ENCODE measurements at regions not wholly inside any gene's neighbourhood (a gene's known extent, or its start where the extent isn't known, plus 50 kb on each side); places are given as distances from the start of the nearest gene placed in this dataset.

GRCh38 chrX:35675151-35675550 lies 123.0 kb upstream of the MAGEB16 start:
- TF ChIP-seq CTCF (IDR thresholded peaks at IDR 0.05; ENCODE audit: insufficient read depth, missing control alignments), result no peak
- FAIRE-seq (no peak), DNase-seq (ENCODE audit: insufficient read length, low spot score) (no peak)

- DNase-seq (ENCODE audit: insufficient read length, low spot score) (no peak), FAIRE-seq (no peak)
- TF ChIP-seq CTCF (IDR thresholded peaks at IDR 0.05; ENCODE audit: insufficient read depth, missing control alignments), result no peak
These were observed 117.2 kb upstream of the MAGEB16 start for GRCh38 chrX:35680940-35681346.

DNA sequence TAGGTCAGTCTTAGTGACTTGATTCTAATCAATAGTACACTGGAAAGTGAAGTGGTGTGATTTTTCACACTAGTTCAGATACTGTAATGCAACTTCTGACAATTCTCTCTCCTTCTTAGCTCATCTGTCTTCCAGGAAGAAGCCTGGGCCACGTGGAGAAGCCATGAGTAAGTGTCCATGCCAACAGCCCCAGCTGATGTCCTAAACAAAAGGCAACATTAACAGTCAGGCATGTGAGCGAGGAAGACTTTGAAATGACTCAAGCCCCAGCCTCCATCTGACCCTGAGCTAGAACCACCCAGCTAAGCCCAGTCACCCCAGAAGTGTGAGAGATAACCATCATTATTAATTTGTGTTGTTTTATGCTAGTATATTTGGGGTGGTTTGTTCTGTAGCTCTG lies 115.7 kb upstream of the MAGEB16 start:
- FAIRE-seq (no peak), DNase-seq (ENCODE audit: insufficient read length, low spot score) (no peak)
- TF ChIP-seq CTCF (IDR thresholded peaks at IDR 0.05; ENCODE audit: insufficient read depth, missing control alignments), result no peak

DNA sequence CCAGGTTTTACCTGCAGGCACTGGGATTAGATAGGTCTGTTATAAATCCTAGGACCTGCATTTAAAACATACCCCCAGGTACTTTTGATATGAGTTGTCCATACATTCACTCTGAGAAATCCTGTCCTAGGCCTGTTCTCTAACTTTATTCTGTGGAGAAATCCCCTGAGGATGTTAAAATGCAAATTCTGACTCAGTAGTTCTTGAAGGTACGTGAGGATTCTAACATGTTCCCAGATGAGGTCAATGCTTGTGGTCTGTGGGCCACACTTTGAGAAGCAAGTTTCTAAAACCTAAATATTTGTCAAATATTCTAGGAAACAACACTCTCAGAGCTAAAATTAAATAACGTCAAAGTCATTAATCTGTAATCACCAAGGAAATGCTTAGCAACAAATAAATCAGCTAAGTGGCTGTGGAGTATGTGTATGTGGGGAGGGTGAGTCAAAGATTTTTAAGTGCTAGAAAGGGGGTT lies 101.3 kb upstream of the MAGEB16 start:
- TF ChIP-seq CTCF (IDR thresholded peaks at IDR 0.05; ENCODE audit: insufficient read depth, missing control alignments), result no peak
- DNase-seq (ENCODE audit: insufficient read length, low spot score) (no peak), FAIRE-seq (no peak)

DNA sequence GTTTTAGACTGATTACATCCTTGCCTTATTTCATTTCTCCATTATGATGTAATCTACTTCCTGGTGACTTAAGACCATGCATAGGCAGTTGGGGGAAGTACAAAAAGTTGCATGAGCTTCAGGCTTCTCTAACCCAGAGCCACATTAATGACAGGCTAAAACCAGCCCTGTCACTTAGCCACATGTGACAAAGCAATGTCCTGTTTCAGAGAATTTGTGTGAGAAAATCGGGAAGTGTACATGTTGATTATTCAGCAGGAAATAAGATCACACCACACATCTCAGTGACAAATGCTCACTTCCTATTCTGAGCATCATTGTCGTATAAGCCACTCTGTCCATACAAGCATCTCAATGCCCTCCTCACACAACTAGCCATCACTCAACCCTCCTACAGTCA lies 98.5 kb upstream of the MAGEB16 start:
- no peak for TF ChIP-seq CTCF (IDR thresholded peaks at IDR 0.05; ENCODE audit: insufficient read depth, missing control alignments)
- no peak for DNase-seq (ENCODE audit: insufficient read length, low spot score)
- no peak for FAIRE-seq

DNA sequence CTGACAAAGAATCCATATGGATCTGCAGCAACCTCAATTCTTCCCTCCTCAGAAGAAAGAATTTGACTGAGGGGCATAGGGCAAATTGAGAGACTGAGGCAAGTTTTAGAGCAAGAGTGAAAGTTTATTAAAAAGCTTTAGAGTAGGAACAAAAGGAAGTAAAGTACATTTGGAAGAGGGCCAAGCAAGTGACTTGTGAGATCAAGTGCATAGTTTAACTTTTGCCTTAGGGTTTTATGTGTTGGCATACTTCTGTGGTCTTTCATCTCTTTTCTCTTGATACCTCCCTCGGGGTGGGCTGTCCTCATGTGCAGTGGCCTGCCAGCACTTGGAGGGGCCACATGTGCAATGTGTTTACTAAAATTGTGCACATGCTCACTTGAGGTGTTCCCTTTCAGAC lies 98.0 kb upstream of the MAGEB16 start:
- no peak for TF ChIP-seq CTCF (IDR thresholded peaks at IDR 0.05; ENCODE audit: insufficient read depth, missing control alignments)
- FAIRE-seq (no peak), DNase-seq (ENCODE audit: insufficient read length, low spot score) (no peak)

DNA sequence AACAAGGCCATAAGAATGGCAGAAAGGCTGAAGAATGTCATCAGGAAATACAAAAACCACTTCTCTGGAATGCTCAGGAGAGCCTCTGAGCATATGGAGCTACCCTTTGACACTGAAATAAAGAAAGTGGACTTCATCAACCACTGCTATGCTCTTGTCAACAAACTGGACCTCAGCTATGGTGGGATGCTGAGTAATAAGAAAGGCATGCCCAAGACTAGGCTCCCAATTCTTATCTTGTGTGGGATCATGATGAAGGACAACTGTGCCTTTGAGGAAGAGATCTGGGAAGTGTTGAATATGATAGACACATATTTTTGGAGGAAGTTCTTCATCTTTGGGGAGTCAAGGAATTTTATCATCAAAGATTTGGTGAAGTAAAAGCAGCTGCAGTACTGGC lies 86.9 kb upstream of the MAGEB16 start:
- no peak for TF ChIP-seq CTCF (IDR thresholded peaks at IDR 0.05; ENCODE audit: insufficient read depth, missing control alignments)
- DNase-seq (ENCODE audit: insufficient read length, low spot score) (no peak), FAIRE-seq (no peak)
